Lower leg skin (tissue), 4 donors: ENCODE measurements at regions not wholly inside any gene's neighbourhood (a gene's known extent, or its start where the extent isn't known, plus 50 kb on each side); places are given as distances from the start of the nearest gene placed in this dataset.

Source experiments
- DNase-seq, 2 donors: peaks; one replicate each; pipeline ENCODE4 v3.0.0-alpha.2; 2019; ENCODE audit warnings: low spot score in 2 of 2
- H3K4me3 ChIP-seq: fragments of 200-600 bp; sonication (generic); 2 replicates; pipeline ENCODE4 v1.5.1; 2017; ENCODE audit warnings: mild to moderate bottlenecking, low read depth; ENCODE audit not compliant: poor library complexity, severe bottlenecking
- POLR2A ChIP-seq, 2 donors: fragments of 450-650 bp; IDR thresholded peaks; one replicate each; pipeline ENCODE4 v1.6.1; 2016 to 2017; ENCODE audit warnings: antibody characterized with exemption in 2 of 2, mild to moderate bottlenecking in 1 of 2, moderate library complexity in 1 of 2
- WGBS, 2 donors: methylation state at CpG; one replicate each; pipeline ENCODE4 v1.1.5; 2018; 5-methylcytosine and 5-hydroxymethylcytosine counted together
- intact Hi-C: fragments of 100-400 bp; cut with DNase I; formaldehyde crosslinking; loops from one replicate; pipeline ENCODE4 v1.15.0; 2023; ENCODE audit warnings: low total_unique reads
- TF ChIP-seq, protein P1 (sequence below), 3 donors: fragments of 450-650 bp; IDR thresholded peaks; one replicate each; pipeline ENCODE4 v1.5.1; 2016; ENCODE audit warnings: antibody characterized with exemption in 3 of 3, mild to moderate bottlenecking in 3 of 3, moderate library complexity in 2 of 3

DNA sequence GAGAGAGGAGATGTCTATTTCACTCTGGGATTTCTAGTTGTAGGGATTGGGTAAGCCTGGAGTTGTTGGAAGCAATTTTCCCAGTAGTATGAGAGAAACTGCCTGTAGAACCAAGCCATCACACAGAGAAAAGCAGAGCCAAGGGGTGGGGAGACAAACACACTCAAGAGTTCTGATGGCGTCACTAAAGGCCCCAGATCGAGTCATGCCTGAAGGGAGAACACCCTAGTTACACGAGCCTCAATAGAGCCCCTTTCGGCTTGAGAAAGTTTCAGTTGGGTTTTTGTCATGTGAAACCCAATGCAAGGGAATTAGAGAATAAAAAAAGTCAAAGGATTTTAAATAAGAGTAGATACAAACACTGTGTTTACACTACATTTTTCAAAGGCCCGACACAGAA, 66.1 kb upstream of the PFN2 start:
- no peak for DNase-seq
- TF ChIP-seq, protein P1, sequence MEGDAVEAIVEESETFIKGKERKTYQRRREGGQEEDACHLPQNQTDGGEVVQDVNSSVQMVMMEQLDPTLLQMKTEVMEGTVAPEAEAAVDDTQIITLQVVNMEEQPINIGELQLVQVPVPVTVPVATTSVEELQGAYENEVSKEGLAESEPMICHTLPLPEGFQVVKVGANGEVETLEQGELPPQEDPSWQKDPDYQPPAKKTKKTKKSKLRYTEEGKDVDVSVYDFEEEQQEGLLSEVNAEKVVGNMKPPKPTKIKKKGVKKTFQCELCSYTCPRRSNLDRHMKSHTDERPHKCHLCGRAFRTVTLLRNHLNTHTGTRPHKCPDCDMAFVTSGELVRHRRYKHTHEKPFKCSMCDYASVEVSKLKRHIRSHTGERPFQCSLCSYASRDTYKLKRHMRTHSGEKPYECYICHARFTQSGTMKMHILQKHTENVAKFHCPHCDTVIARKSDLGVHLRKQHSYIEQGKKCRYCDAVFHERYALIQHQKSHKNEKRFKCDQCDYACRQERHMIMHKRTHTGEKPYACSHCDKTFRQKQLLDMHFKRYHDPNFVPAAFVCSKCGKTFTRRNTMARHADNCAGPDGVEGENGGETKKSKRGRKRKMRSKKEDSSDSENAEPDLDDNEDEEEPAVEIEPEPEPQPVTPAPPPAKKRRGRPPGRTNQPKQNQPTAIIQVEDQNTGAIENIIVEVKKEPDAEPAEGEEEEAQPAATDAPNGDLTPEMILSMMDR (IDR thresholded peaks at IDR 0.05), result no peak
- TF ChIP-seq POLR2A (IDR thresholded peaks at IDR 0.05), result no peak
- intact Hi-C loops, result no loop called here

DNA sequence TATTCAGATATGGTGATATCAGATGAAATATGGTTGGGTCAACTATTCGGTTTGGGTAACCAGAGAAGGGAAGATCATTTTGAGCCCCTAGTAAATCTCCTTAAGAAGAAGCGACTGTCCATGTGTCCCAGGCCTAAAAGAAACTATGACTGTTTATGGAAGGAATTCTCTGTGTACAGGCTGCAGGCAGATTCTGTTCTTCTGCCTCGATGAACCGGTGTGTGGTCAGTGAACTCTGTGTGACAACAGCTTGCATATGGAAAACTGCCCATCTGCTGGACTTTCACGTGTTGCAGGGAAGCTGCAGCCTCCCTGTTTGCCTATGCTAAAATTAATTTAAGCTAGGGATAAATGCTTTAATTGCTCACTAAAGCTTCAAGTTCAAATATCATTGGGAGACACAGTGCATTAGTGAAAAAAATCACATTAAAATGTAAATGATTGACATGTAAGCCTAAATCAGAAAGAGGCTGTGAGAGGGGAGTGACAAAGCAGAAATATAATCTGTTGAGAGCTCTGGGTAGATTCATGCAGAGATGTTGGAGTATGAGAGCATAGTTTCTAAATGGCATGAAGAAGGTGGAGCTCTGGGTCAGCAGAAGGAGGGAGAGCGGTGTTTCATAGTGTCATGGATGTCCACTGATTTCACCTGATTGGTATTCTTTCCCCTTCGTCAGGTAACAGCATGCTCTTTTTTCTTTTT, 65.4 kb upstream of the PFN2 start:
- intact Hi-C loops, result no loop called here
- H3K4me3 ChIP-seq, result no peak overlapping the region
- WGBS, 2 donors, result 88 to 90% methylated on average over 7 of the region's 7 CpGs
- no peak for TF ChIP-seq POLR2A (IDR thresholded peaks at IDR 0.05)
- TF ChIP-seq, protein P1 (IDR thresholded peaks at IDR 0.05), result no peak
- DNase-seq, result no peak

More for the DNA sequence above, 66.1 kb upstream of the PFN2 start:
- H3K4me3 ChIP-seq, result no peak overlapping the region
- 80 to 84% methylated on average over 5 of the region's 5 CpGs for WGBS, 2 donors

DNA sequence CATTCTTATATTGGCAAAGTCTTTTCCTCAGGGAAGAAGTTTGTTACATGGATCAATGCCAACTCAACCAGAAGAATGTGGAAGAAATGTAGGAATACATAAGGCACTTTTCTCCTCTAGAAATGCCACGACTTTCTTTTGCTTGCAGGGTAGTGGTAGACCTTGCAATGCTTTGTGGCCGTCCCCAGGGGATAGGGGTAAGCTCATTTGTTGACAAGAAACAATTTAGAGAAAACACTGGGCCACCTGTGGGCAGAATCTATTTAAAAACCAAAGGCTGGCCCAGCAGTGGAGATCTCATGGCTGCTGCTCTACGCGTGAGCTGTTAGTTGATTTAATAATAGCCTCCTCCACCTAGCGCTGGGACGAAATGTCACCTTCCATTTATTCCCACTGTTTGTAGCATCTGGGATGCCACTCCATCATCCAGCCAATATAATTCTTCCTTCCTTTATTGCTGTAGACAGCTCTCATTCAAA, 64.6 kb upstream of the PFN2 start:
- WGBS, 2 donors, result 71 to 78% methylated on average over 6 of the region's 6 CpGs
- TF ChIP-seq, protein P1 (IDR thresholded peaks at IDR 0.05), result no peak
- TF ChIP-seq POLR2A (IDR thresholded peaks at IDR 0.05), result no peak
- H3K4me3 ChIP-seq, result no peak overlapping the region
- intact Hi-C loops, result no loop called here
- no peak for DNase-seq

DNA sequence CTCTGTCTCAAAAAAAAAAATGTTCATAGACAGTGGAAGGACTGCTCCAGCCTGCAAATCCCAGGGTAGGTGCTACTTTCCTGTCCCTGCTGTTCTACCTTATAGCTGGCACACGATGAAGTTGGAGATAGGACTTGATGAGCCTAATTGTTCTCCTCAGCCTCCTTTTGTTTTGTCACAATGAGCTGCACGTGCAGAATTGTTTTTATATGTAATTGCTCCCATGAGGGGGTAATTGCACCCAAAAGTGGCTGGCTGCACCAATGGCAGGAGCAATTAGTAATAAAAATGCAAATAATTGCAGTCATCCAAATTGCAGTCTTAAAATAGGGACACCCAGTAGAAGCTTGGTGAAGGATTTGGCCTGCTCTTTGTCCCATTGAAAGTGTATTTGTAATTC, 63.0 kb upstream of the PFN2 start:
- no peak for DNase-seq
- H3K4me3 ChIP-seq, result no peak overlapping the region
- TF ChIP-seq, protein P1 (IDR thresholded peaks at IDR 0.05), result no peak
- TF ChIP-seq POLR2A (IDR thresholded peaks at IDR 0.05), result no peak
- intact Hi-C loops, result no loop called here
- 35 to 38% methylated on average over 2 of the region's 2 CpGs for WGBS, 2 donors

DNA sequence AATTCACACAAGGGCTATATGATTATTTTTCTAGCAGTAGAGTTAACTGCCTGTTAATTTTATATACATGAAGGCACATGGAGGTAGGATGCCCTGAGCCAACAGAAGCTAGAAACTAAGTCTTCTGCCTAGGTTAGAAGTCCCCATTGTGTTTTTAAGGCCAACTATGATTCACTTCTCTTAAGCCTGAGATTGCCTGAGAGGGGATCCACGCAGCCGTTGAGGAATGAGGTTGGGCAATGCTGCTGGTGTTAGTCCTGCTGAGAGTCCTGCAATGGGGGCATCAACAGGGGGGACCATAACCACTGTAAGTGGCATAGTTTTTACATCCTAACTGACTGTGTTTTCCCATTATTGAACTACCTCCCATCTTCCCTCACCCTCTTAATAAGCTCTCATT, 60.1 kb upstream of the PFN2 start:
- 89 to 98% methylated on average over 2 of the region's 2 CpGs for WGBS, 2 donors
- no peak overlapping the region for H3K4me3 ChIP-seq
- no peak for DNase-seq
- TF ChIP-seq, protein P1 (IDR thresholded peaks at IDR 0.05), result no peak
- no peak for TF ChIP-seq POLR2A (IDR thresholded peaks at IDR 0.05)
- intact Hi-C loops, result no loop called here

DNA sequence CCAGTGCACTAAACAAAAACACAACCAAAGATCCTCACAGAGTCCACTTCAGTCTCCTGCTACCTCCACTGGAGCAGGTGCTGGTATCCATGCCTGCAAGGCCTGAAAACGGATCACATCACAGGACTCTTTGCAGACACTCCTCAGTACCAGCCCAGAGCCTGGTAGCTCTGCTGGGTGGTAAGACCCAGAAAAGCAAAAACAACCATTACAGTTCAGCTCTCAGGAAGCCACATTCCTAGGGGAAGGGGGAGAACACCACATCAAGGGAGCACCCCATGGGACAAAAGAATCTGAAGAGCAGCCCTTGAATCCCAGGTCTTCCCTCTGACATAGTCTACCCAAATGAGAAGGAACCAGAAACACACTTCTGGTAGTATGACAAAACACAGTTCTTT, 52.5 kb upstream of the PFN2 start:
- H3K4me3 ChIP-seq, result no peak overlapping the region
- TF ChIP-seq, protein P1 (IDR thresholded peaks at IDR 0.05), result no peak
- no peak for TF ChIP-seq POLR2A (IDR thresholded peaks at IDR 0.05)
- DNase-seq, result no peak
- intact Hi-C loops, result no loop called here
- 45 to 77% methylated on average over 1 of the region's 1 CpG for WGBS, 2 donors
